Breast epithelium (tissue), 4 donors: ENCODE measurements at regions not wholly inside any gene's neighbourhood (a gene's known extent, or its start where the extent isn't known, plus 50 kb on each side); places are given as distances from the start of the nearest gene placed in this dataset.

Experiments used
- DNase-seq, 2 donors: peaks; one replicate each; pipeline ENCODE4 v3.0.0-alpha.2; 2019; ENCODE audit warnings: low spot score in 2 of 2
- H3K27ac ChIP-seq, 2 donors: fragments of 200-600 bp; sonication (generic) in 1 of 2; one replicate each; pipeline ENCODE4 v1.5.1; 2016 to 2019; ENCODE audit warnings: mild to moderate bottlenecking in 1 of 2
- H3K27me3 ChIP-seq, 2 donors: fragments of 200-600 bp; sonication (generic) in 1 of 2; one replicate each; pipeline versions ENCODE4 v1.5.1 to v1.6.0; 2017 to 2019; ENCODE audit warnings: control low read depth in 1 of 2, mild to moderate bottlenecking in 1 of 2
- H3K36me3 ChIP-seq: fragments of 200-600 bp; one replicate; pipeline ENCODE4 v1.5.1; 2019
- H3K4me1 ChIP-seq, 2 donors: fragments of 200-600 bp; sonication (generic); one replicate each; pipeline ENCODE4 v1.5.1; 2016 to 2019; ENCODE audit warnings: control low read depth in 1 of 2
- H3K4me3 ChIP-seq, 3 donors: fragments of 200-600 bp; sonication (generic); 1 replicate in 2 of 3; 2 replicates in 1 of 3; pipeline ENCODE4 v1.5.1; 2016 to 2019; ENCODE audit warnings: mild to moderate bottlenecking in 3 of 3, moderate library complexity in 2 of 3
- H3K9me3 ChIP-seq, 2 donors: fragments of 200-600 bp; sonication (generic) in 1 of 2; one replicate each; pipeline ENCODE4 v1.5.1; 2016 to 2019; ENCODE audit warnings: control low read depth in 1 of 2
- CTCF ChIP-seq, 3 donors: fragments of 450-650 bp; IDR thresholded peaks; one replicate each; pipeline ENCODE4 v1.5.1; 2016 to 2017; ENCODE audit warnings: antibody characterized with exemption in 3 of 3, mild to moderate bottlenecking in 3 of 3, moderate library complexity in 3 of 3
- POLR2A ChIP-seq: fragments of 450-650 bp; IDR thresholded peaks from one replicate; pipeline ENCODE4 v1.6.1; 2016; ENCODE audit warnings: antibody characterized with exemption, mild to moderate bottlenecking, moderate library complexity
- POLR2AphosphoS5 ChIP-seq, 3 donors: sonication (generic); formaldehyde crosslinking; IDR thresholded peaks; one replicate each; pipeline ENCODE4 v1.6.1; 2017; ENCODE audit warnings: antibody characterized with exemption in 3 of 3
- intact Hi-C: fragments of 100-400 bp; cut with DNase I; formaldehyde crosslinking; loops from one replicate; pipeline ENCODE4 v1.15.1; 2023; ENCODE audit warnings: low total_unique reads

- DNase-seq, result no peak
- H3K4me3 ChIP-seq, result no peak overlapping the region
- H3K27ac ChIP-seq, result no peak overlapping the region
- TF ChIP-seq POLR2AphosphoS5 (IDR thresholded peaks at IDR 0.05), result no peak
- no peak for TF ChIP-seq CTCF (IDR thresholded peaks at IDR 0.05)
- TF ChIP-seq POLR2A, result no peak
- intact Hi-C loops, result no loop called here
- H3K27me3 ChIP-seq, result no peaks in the 10 kb centered on the region
- no peaks in the 10 kb centered on the region for H3K4me1 ChIP-seq
- no peaks in the 10 kb centered on the region for H3K36me3 ChIP-seq
- peaks cover 0 to 11% of the 10 kb centered on the region in 2 donors for H3K9me3 ChIP-seq
Measured at GRCh38 chr1:106554294-106554693, 502.2 kb upstream of the PRMT6 start.

GRCh38 chr1:106555571-106555970 is 500.9 kb upstream of the PRMT6 start:
- intact Hi-C loops, result no loop called here
- no peak for DNase-seq

GRCh38 chr1:106564192-106564591 is 492.3 kb upstream of the PRMT6 start:
- H3K9me3 ChIP-seq, result no peaks in the 10 kb centered on the region
- no peak for DNase-seq
- H3K4me1 ChIP-seq, result no peaks in the 10 kb centered on the region
- intact Hi-C loops, result no loop called here
- no peaks in the 10 kb centered on the region for H3K27me3 ChIP-seq
- no peak overlapping the region for H3K4me3 ChIP-seq
- no peak overlapping the region for H3K27ac ChIP-seq
- no peaks in the 10 kb centered on the region for H3K36me3 ChIP-seq
- TF ChIP-seq POLR2AphosphoS5 (IDR thresholded peaks at IDR 0.05), result no peak
- no peak for TF ChIP-seq CTCF (IDR thresholded peaks at IDR 0.05)
- TF ChIP-seq POLR2A, result no peak

More at GRCh38 chr1:106555571-106555970, 500.9 kb upstream of the PRMT6 start:
- H3K4me1 ChIP-seq, result no peaks in the 10 kb centered on the region
- no peak overlapping the region for H3K4me3 ChIP-seq
- H3K36me3 ChIP-seq, result no peaks in the 10 kb centered on the region
- no peaks in the 10 kb centered on the region for H3K27me3 ChIP-seq
- H3K9me3 ChIP-seq, result peaks cover 0 to 11% of the 10 kb centered on the region in 2 donors
- no peak overlapping the region for H3K27ac ChIP-seq
- TF ChIP-seq CTCF (IDR thresholded peaks at IDR 0.05) (no peak), POLR2AphosphoS5 (IDR thresholded peaks at IDR 0.05) (no peak), POLR2A (no peak)

GRCh38 chr1:106568201-106568974 is 488.1 kb upstream of the PRMT6 start:
- Histone ChIP-seq H3K9me3 (no peaks in the 10 kb centered on the region), H3K27ac (no peak overlapping the region), H3K36me3 (no peaks in the 10 kb centered on the region), H3K4me3 (no peak overlapping the region), H3K4me1 (no peaks in the 10 kb centered on the region), H3K27me3 (no peaks in the 10 kb centered on the region)
- no peak for DNase-seq
- intact Hi-C loops, result no loop called here
- no peak for TF ChIP-seq POLR2A

- Histone ChIP-seq H3K4me3 (no peak overlapping the region), H3K27ac (no peak overlapping the region), H3K36me3 (no peaks in the 10 kb centered on the region), H3K4me1 (no peaks in the 10 kb centered on the region), H3K27me3 (no peaks in the 10 kb centered on the region), H3K9me3 (no peaks in the 10 kb centered on the region)
- intact Hi-C loops, result no loop called here
- TF ChIP-seq CTCF (IDR thresholded peaks at IDR 0.05) (no peak), POLR2A (no peak), POLR2AphosphoS5 (IDR thresholded peaks at IDR 0.05) (no peak)
- DNase-seq, result no peak
Measured at GRCh38 chr1:106571109-106571508, 485.4 kb upstream of the PRMT6 start.
